ENCODE measurements at regions not wholly inside any gene's neighbourhood (a gene's known extent, or its start where the extent isn't known, plus 50 kb on each side); places are given as distances from the start of the nearest gene placed in this dataset.
"Not testable (repeated sequence)": the region's sequence is repeated elsewhere in the genome, so short reads cannot be mapped to it uniquely, and the experiment has no call there.

- H3K27me3 Mint-ChIP-seq (ENCODE audit: low read depth in 3 of 3); H3K27ac Mint-ChIP-seq; intact Hi-C loops (cut with micrococcal nuclease); H3K4me2 ChIP-seq (replicated peaks; ENCODE audit: extremely low read depth, low read length, poor library complexity, severe bottlenecking); H3K4me1 ChIP-seq (ENCODE audit: control insufficient read depth in 1 of 2, insufficient read depth in 2 of 2, low read length in 2 of 2); H3K4me3 Mint-ChIP-seq; H3K36me3 Mint-ChIP-seq; H3K9me3 ChIP-seq (replicated peaks in 1 of 2; ENCODE audit: control insufficient read depth in 1 of 2, insufficient read depth in 1 of 2, low read length in 2 of 2); H3K27ac ChIP-seq (ENCODE audit: low read depth in 1 of 2, low read length in 2 of 2); H2AFZ ChIP-seq (ENCODE audit: insufficient read depth, low read depth, low read length, poor library complexity, severe bottlenecking); H3K4me1 Mint-ChIP-seq; DNase-seq; H3K9ac ChIP-seq (ENCODE audit: insufficient read depth, low read length, poor library complexity, severe bottlenecking); H4K20me1 ChIP-seq (ENCODE audit: insufficient read depth, low read length); H3K4me3 ChIP-seq (replicated peaks in 1 of 3; ENCODE audit: low read depth in 2 of 3, low read length in 3 of 3); H3K36me3 ChIP-seq (replicated peaks in 1 of 2; ENCODE audit: control insufficient read depth in 1 of 2, insufficient read depth in 2 of 2, low read length in 2 of 2); H3K79me2 ChIP-seq (ENCODE audit: insufficient read depth, low read length); H3K27me3 ChIP-seq (ENCODE audit: control insufficient read depth in 2 of 2, insufficient read depth in 2 of 2, low read length in 2 of 2); H3K9me3 Mint-ChIP-seq: not testable (repeated sequence)
- 84% methylated on average over 2 of the region's 3 CpGs for WGBS (ENCODE audit: insufficient coverage)
Observed at GRCh38 chr12:105604281-105604680, 273.8 kb downstream of the C12orf75 start.

GRCh38 chr12:105606613-105607012 is 276.1 kb downstream of the C12orf75 start:
- H3K36me3 ChIP-seq (replicated peaks in 1 of 2; ENCODE audit: control insufficient read depth in 1 of 2, insufficient read depth in 2 of 2, low read length in 2 of 2); H3K27me3 ChIP-seq (ENCODE audit: control insufficient read depth in 2 of 2, insufficient read depth in 2 of 2, low read length in 2 of 2); H3K4me3 Mint-ChIP-seq; intact Hi-C loops (cut with micrococcal nuclease); H4K20me1 ChIP-seq (ENCODE audit: insufficient read depth, low read length); H3K36me3 Mint-ChIP-seq; H3K9ac ChIP-seq (ENCODE audit: insufficient read depth, low read length, poor library complexity, severe bottlenecking); H3K4me1 ChIP-seq (ENCODE audit: control insufficient read depth in 1 of 2, insufficient read depth in 2 of 2, low read length in 2 of 2); H3K4me1 Mint-ChIP-seq; H3K79me2 ChIP-seq (ENCODE audit: insufficient read depth, low read length); DNase-seq; H3K27me3 Mint-ChIP-seq (ENCODE audit: low read depth in 3 of 3); H2AFZ ChIP-seq (ENCODE audit: insufficient read depth, low read depth, low read length, poor library complexity, severe bottlenecking); H3K27ac Mint-ChIP-seq; H3K27ac ChIP-seq (ENCODE audit: low read depth in 1 of 2, low read length in 2 of 2); H3K4me2 ChIP-seq (replicated peaks; ENCODE audit: extremely low read depth, low read length, poor library complexity, severe bottlenecking); H3K4me3 ChIP-seq (replicated peaks in 1 of 3; ENCODE audit: low read depth in 2 of 3, low read length in 3 of 3); H3K9me3 Mint-ChIP-seq; H3K9me3 ChIP-seq (replicated peaks in 1 of 2; ENCODE audit: control insufficient read depth in 1 of 2, insufficient read depth in 1 of 2, low read length in 2 of 2): not testable (repeated sequence)
- no CpG with 5 or more reads among the region's 1 CpG for WGBS (ENCODE audit: insufficient coverage)

GRCh38 chr12:105609001-105609400 is 278.5 kb downstream of the C12orf75 start:
- H3K9ac ChIP-seq (ENCODE audit: insufficient read depth, low read length, poor library complexity, severe bottlenecking); H3K9me3 Mint-ChIP-seq; H3K27me3 ChIP-seq (ENCODE audit: control insufficient read depth in 2 of 2, insufficient read depth in 2 of 2, low read length in 2 of 2); H3K4me2 ChIP-seq (replicated peaks; ENCODE audit: extremely low read depth, low read length, poor library complexity, severe bottlenecking); H3K27me3 Mint-ChIP-seq (ENCODE audit: low read depth in 3 of 3); DNase-seq; H3K36me3 ChIP-seq (replicated peaks in 1 of 2; ENCODE audit: control insufficient read depth in 1 of 2, insufficient read depth in 2 of 2, low read length in 2 of 2); H3K27ac ChIP-seq (ENCODE audit: low read depth in 1 of 2, low read length in 2 of 2); H3K36me3 Mint-ChIP-seq; H3K4me1 Mint-ChIP-seq; H3K79me2 ChIP-seq (ENCODE audit: insufficient read depth, low read length); H3K4me1 ChIP-seq (ENCODE audit: control insufficient read depth in 1 of 2, insufficient read depth in 2 of 2, low read length in 2 of 2); H2AFZ ChIP-seq (ENCODE audit: insufficient read depth, low read depth, low read length, poor library complexity, severe bottlenecking); H3K4me3 ChIP-seq (replicated peaks in 1 of 3; ENCODE audit: low read depth in 2 of 3, low read length in 3 of 3); H3K4me3 Mint-ChIP-seq; H4K20me1 ChIP-seq (ENCODE audit: insufficient read depth, low read length); H3K27ac Mint-ChIP-seq; intact Hi-C loops (cut with micrococcal nuclease); H3K9me3 ChIP-seq (replicated peaks in 1 of 2; ENCODE audit: control insufficient read depth in 1 of 2, insufficient read depth in 1 of 2, low read length in 2 of 2): not testable (repeated sequence)
- WGBS (ENCODE audit: insufficient coverage): no CpG with 5 or more reads among the region's 3 CpGs
